Fibroblast of the aortic adventitia (primary cell): ENCODE measurements at regions not wholly inside any gene's neighbourhood (a gene's known extent, or its start where the extent isn't known, plus 50 kb on each side); places are given as distances from the start of the nearest gene placed in this dataset.

ENCODE experiments used
- DNase-seq: peaks from one replicate; pipeline ENCODE4 v3.0.0-alpha.2; 2010; ENCODE audit warnings: low read depth
- H3K4me3 ChIP-seq: 2 replicates; pipeline ENCODE4 v1.5.1; 2011; ENCODE audit warnings: low read depth, mild to moderate bottlenecking, control low read depth, low read length, moderate library complexity
- TF ChIP-seq, protein P1 (sequence below): IDR thresholded peaks from 2 replicates; pipeline ENCODE4 v1.5.1; 2011; ENCODE audit warnings: mild to moderate bottlenecking, low read length, control low read depth, inconsistent platforms; ENCODE audit not compliant: insufficient read depth

DNA sequence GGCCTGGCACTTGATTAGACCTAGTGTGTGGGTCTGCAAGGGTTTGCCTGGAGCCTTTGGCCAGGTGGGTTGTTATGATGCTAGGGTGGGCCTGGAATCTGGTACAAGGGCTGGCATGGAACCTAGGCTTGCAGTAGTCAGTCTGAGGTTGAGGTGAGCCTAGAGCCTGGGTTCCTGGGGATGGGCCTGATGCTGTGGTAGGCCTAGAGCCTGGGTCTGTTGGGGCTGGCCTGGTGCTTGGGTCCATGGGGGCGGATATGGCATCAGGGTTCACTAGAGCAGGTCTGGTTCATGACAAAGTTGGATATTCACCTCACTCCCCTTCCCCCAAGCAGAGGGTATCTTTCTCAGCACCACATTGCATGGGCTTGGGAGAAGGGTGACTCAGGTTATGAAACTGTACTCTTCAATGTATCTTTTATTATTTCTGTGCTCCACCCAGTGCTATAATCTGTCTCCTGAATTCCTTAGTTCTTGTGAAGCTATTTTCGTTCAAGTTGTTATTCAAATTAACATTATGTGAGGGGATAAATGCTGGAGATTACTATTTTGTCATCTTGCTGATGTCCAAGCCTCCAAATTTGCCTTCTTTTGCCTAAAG is 274.4 kb downstream of the NFKBIZ start:
- peak; percentile 48 for DNase-seq
- TF ChIP-seq, protein P1, sequence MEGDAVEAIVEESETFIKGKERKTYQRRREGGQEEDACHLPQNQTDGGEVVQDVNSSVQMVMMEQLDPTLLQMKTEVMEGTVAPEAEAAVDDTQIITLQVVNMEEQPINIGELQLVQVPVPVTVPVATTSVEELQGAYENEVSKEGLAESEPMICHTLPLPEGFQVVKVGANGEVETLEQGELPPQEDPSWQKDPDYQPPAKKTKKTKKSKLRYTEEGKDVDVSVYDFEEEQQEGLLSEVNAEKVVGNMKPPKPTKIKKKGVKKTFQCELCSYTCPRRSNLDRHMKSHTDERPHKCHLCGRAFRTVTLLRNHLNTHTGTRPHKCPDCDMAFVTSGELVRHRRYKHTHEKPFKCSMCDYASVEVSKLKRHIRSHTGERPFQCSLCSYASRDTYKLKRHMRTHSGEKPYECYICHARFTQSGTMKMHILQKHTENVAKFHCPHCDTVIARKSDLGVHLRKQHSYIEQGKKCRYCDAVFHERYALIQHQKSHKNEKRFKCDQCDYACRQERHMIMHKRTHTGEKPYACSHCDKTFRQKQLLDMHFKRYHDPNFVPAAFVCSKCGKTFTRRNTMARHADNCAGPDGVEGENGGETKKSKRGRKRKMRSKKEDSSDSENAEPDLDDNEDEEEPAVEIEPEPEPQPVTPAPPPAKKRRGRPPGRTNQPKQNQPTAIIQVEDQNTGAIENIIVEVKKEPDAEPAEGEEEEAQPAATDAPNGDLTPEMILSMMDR = no peak
- H3K4me3 ChIP-seq = no peak overlapping the region

DNA sequence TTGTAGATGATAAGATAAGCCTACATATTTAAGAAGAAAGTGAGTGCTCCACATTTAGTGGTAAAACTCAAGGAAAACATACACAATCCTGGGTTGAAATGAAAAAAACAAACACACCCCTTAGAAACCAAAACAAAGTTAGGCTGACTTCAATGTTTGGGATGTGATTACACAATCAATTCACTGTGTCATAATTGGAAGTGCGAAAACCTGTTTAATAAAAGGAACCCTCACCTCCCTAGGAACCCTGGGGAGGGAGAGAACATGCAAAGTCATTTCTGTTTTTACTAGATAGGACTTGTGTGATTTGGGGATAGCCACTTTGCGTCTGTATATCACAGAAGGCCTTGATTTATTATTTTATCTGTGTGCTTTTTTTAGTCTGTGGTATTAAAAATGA is 275.0 kb downstream of the NFKBIZ start:
- TF ChIP-seq, protein P1 = no peak
- peak; percentile 61 for DNase-seq
- H3K4me3 ChIP-seq = no peak overlapping the region

DNA sequence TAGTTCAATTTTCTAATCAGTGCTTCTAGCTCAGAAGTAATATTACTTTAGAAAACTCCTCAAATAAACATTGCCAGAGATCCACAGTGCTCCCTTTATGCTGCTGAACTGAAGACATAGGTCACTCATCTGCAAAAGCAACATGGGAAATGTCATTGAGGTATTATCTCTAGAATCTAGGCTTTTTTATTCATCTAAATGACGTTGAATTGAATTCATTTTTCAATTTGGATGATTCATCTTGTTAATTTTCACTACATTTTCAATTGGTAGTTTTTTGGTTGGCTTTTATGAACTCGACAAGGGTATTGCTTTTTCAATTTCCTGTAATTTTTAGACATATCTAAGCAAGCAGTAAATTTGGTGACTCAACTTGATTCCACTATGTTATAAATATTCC is 275.4 kb downstream of the NFKBIZ start:
- DNase-seq = no peak
- no peak overlapping the region for H3K4me3 ChIP-seq
- TF ChIP-seq, protein P1 = no peak

DNA sequence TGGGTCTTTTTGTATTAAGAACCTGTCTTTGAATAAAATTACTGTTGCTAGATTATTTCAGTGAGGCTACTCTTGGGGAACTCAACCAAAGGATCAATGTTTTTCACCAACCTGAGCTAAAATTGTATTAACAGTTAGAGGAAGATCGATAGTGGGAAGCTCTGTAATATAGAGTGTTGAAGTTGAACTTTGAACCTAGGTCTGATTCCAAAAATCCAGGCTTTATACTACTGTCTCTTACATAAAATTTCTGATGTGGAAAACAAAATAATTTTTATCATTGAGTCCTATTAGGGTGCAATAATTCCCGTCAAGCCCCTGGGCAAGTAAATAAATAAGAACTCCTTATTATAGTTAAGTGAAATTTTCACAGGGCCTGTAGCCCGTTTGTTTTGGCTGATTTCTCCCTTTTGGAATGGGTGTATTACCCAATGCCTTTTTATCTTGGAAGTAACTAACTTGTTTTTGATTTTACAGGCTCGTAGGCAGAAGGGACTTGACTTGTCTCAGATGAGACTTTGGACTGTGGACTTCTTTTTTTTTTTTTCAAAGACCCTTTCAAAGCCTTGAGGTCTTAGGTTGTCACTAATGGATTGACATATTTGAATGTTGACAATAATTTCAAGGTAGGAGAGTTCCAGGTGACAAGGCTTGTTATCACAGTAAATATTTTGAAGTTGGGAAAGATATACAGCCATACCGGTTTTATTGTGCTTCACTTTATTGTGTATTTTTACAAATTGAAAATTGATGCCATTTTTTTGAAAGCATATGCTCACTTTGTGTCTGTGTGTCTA is 276.1 kb downstream of the NFKBIZ start:
- peak; percentile 45 for DNase-seq
- no peak overlapping the region for H3K4me3 ChIP-seq
- TF ChIP-seq, protein P1 = no peak

DNA sequence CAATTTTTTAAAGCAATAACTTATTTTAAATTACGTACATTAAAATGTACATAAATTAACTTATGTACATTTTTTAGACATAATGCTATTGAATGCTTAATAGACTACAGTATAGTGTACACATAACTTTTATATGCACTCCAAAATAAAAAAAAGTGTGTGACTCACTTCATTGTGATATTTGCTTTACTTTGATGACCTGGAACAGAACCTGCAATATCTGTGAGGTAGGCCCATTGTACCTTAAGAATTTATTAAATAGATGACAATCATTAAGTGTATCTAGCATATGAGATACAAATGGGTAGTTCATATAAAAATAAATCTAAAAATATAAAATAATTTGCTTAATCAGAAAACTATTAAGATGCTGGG is 276.7 kb downstream of the NFKBIZ start:
- no peak for DNase-seq
- no peak overlapping the region for H3K4me3 ChIP-seq
- TF ChIP-seq, protein P1 = no peak

DNA sequence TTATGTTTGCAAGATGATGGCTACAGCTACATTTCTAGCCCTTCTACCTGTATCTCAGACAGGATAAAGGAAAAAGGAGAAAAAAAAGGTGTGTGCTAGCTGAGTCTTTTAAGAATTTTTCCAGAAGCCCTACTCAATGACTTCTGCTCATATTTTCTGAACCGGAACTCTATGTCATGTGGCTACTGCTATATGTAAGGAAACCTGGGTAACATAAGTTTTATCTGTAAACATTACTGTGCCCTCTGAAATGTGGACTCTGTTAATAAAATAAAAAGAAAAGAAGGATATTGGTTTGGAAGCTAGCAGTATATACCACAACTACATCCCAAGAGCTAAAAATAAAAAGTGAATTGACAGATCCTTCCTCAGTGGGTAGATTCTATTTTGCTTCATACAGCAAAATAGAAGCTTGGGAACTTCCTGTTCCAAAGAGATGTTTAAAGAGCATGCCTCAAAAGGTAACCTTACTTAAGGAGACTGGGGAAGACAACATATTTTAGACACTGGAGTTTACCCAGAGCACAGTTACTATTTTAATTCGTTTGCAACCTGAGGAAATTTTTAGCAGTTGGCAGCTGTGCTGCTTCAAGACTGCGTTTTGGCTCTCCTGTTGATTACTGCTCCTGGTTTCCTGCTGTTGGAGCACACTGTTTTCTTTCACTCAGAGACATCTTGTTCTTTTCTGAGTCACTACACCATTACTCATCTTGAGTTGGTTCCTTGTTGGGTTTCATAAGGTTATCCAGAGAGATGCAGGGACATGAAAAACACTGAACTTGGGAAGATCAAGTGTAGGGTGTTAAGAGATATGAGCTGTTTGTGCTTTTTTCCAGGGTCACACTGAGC is 280.7 kb downstream of the NFKBIZ start:
- peak; percentile 89 for DNase-seq
- no peak overlapping the region for H3K4me3 ChIP-seq
- TF ChIP-seq, protein P1 = no peak
